GM21576 (cell line): ENCODE measurements at regions not wholly inside any gene's neighbourhood (a gene's known extent, or its start where the extent isn't known, plus 50 kb on each side); places are given as distances from the start of the nearest gene placed in this dataset.

Experiments
- ATAC-seq: cut with Tn5 transposase; IDR thresholded peaks from one replicate; pipeline ENCODE4 v1.9.1; 2021; ENCODE audit warnings: mild to moderate bottlenecking, moderate library complexity; ENCODE audit not compliant: unreplicated experiment

GRCh38 chr10:106473129-106473685 is 691.3 kb downstream of the SORCS1 start:
- no peak for ATAC-seq

GRCh38 chr10:106467506-106467905 is 697.0 kb downstream of the SORCS1 start:
- ATAC-seq, result no peak

- no peak for ATAC-seq
These were observed 707.0 kb downstream of the SORCS1 start for GRCh38 chr10:106457522-106457921.

- ATAC-seq, result no peak
These were observed 710.3 kb downstream of the SORCS1 start for GRCh38 chr10:106454233-106454632.

GRCh38 chr10:106450966-106451365 is 713.5 kb downstream of the SORCS1 start:
- ATAC-seq, result no peak

- no peak for ATAC-seq
These were observed 717.6 kb downstream of the SORCS1 start for GRCh38 chr10:106446920-106447319.

GRCh38 chr10:106442223-106442622 is 722.3 kb downstream of the SORCS1 start:
- ATAC-seq, result no peak

- ATAC-seq, result no peak
These were observed 723.7 kb downstream of the SORCS1 start for GRCh38 chr10:106440767-106441166.

GRCh38 chr10:106440355-106440754 is 724.2 kb downstream of the SORCS1 start:
- ATAC-seq, result no peak

- ATAC-seq, result no peak
These were observed 725.1 kb downstream of the SORCS1 start for GRCh38 chr10:106439366-106439765.

- no peak for ATAC-seq
These were observed 726.1 kb downstream of the SORCS1 start for GRCh38 chr10:106438386-106438785.

- no peak for ATAC-seq
These were observed 728.3 kb downstream of the SORCS1 start for GRCh38 chr10:106436123-106436715.

- no peak for ATAC-seq
These were observed 729.4 kb downstream of the SORCS1 start for GRCh38 chr10:106435081-106435480.

GRCh38 chr10:106424981-106425380 is 739.5 kb downstream of the SORCS1 start:
- ATAC-seq, result no peak

GRCh38 chr10:106424054-106424453 is 740.5 kb downstream of the SORCS1 start:
- ATAC-seq, result no peak

- no peak for ATAC-seq
These were observed 754.2 kb downstream of the SORCS1 start for GRCh38 chr10:106410331-106410730.

GRCh38 chr10:106405141-106405540 is 759.4 kb downstream of the SORCS1 start:
- ATAC-seq, result no peak

- ATAC-seq, result no peak
These were observed 762.0 kb downstream of the SORCS1 start for GRCh38 chr10:106402458-106402857.

- no peak for ATAC-seq
These were observed 762.5 kb downstream of the SORCS1 start for GRCh38 chr10:106401967-106402366.

- no peak for ATAC-seq
These were observed 763.3 kb downstream of the SORCS1 start for GRCh38 chr10:106401161-106401560.

GRCh38 chr10:106399112-106399511 is 765.4 kb downstream of the SORCS1 start:
- no peak for ATAC-seq

- no peak for ATAC-seq
These were observed 768.3 kb downstream of the SORCS1 start for GRCh38 chr10:106396192-106396591.
